Kidney glomerular epithelial cell (primary cell): ENCODE measurements at regions not wholly inside any gene's neighbourhood (a gene's known extent, or its start where the extent isn't known, plus 50 kb on each side); places are given as distances from the start of the nearest gene placed in this dataset.
"Not testable (repeated sequence)": the region's sequence is repeated elsewhere in the genome, so short reads cannot be mapped to it uniquely, and the experiment has no call there.

Experiments used
- DNase-seq: peaks from one replicate; lab custom pipeline; 2025; lab: John Stamatoyannopoulos, UW

GRCh38 chr13:105863300-105863920, 672.1 kb downstream of the EFNB2 start:
- DNase-seq = no peak

GRCh38 chr13:105848494-105848893, 687.0 kb downstream of the EFNB2 start:
- no peak for DNase-seq

- DNase-seq = peak; percentile 43
Observed at GRCh38 chr13:105847527-105848291, 687.8 kb downstream of the EFNB2 start.

DNA sequence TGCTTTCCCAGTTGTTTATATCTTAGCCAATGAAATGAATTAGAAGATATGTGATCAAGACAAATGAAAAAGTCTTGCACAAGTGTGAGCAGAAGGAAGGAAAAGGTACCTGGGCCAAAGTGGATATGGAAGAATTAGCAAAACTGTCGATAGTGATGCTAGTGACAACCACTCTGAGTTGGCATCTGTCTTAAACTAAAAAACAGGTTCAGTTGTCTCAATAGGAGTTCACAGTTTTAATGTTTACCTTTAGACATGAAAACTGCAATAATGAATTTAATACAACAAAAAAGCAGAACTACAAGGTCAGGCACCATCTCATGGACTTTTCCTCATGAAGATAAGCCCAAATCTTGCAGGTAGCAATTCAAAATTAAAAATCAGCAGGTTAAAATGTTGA, 688.5 kb downstream of the EFNB2 start:
- DNase-seq = no peak

GRCh38 chr13:105841286-105841685, 694.2 kb downstream of the EFNB2 start:
- no peak for DNase-seq

DNA sequence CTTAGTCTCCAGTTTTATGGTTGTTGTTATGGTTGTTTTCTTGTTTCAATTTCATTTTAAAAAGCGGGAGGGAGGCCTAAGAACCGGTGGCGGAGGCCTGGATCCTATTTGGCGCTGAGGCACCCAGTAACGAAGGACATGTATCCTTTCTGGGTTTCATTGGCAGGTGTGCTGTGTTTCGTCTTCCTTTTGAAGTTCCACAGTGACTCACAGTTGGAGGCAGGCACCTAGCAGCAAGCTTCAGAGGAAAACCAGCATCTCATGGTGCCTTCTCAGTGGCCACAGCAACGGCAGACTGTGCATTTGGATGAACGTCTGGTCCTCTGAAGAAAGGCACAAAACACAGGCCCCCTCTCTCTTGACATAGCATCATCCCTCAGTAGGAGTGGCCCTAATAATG, 697.2 kb downstream of the EFNB2 start:
- DNase-seq = no peak

DNA sequence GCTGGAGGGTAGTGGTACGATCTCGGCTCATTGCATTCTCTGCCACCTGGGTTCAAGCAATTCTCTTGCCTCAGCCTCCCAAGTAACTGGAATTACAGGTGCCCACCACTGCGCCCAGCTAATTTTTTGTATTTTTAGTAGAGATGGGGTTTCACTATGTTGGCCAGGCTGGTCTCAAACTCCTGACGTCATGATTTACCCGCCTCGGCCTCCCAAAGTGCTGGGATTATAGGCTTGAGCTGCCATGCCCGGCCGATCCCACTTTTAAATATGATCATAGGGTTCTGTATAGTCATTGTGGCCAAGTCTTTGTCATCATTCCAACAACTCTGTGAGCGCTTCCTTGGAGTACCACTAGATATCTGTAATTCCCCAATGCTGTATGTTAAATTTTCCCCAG, 698.2 kb downstream of the EFNB2 start:
- DNase-seq = not testable (repeated sequence)

- no peak for DNase-seq
Observed at GRCh38 chr13:105830821-105831220, 704.6 kb downstream of the EFNB2 start.

DNA sequence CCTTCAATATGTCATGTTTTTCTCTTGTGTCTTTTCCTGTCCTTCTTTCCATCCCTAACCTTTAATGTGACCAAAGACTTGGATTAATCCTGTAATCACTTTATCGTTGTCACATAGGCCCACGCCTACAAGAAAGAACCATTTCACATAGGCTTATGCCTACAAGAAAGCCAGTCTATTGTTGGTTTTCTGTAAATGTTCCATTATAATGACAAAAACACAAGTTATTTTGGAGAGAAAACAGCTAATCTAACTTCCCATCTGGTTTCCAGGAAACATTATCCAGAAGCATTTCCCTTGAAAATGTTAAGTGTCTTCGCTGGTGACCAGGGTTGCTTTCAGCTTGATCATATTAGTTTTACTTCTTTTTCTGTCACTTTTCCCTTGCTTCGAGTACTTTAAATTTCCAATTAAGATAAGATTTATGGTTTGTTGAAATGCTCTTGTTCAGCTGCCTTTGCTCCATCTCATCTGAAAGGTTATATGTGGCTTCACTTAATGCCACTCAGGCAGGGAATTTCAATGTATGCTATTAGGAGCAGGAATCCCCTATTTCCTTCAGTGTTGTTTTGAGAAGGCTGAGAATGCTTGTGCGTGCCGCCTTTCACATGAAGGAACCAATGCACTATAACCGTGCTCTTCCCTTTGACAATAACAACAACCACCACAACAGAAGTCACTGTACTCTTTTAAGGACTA, 708.2 kb downstream of the EFNB2 start:
- DNase-seq = no peak

DNA sequence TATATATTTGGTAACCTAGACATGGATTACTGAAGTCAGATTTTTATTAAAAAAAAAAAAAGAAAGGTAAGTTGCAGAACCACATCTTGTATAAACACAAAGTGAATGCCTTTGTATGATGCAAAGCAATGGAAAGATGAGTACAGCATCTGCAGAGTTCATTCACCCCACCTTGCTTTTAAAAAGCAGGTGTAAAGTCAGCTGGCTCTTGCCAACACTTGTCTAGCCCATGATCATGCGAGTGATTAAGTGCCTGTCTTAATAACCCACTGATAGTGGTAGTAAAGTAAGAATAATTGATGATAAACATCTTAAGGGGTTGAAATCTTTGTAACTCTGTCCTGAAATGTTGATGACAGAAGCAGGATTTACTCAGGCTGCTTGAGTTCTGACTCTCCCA, 710.4 kb downstream of the EFNB2 start:
- no peak for DNase-seq

- no peak for DNase-seq
Observed at GRCh38 chr13:105821337-105821736, 714.1 kb downstream of the EFNB2 start.

DNA sequence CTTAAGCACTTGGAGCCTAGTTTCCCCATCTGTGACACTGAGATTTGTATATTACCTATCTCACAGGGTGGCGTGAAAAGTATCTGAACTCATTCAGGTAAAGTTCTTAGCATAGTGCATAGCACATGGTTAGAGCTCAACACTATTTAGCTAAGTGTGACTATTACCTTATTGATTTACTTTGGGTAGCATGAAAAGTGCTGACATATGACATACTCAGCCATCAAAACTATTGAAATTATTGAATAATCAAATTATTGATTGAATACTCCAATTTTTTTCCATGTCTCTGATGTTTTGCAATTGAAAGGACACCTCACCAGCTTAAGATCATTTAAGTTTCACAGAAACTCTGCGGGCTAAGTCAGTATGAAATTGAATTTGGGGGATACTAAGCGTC, 715.0 kb downstream of the EFNB2 start:
- no peak for DNase-seq

GRCh38 chr13:105817498-105817897, 718.0 kb downstream of the EFNB2 start:
- DNase-seq = no peak

DNA sequence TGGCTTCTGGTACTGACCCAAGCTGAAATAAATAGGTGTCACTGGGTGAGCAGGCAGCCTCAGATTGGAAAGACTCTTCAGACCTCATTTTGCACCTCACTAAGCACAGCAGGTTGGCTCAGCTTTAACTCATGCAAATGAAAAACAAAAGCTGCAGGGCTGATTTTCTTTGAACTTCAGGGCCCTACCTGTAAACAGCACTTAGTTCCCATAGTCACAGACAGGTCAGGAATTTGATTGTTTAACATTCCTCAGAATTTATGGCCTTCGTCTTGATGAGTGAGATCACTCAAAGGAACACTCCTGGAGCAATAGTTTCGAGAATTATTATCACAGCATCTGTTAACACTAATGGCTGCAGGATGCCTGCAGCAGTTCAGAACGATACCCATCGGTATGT, 718.5 kb downstream of the EFNB2 start:
- peak; percentile 77 for DNase-seq

DNA sequence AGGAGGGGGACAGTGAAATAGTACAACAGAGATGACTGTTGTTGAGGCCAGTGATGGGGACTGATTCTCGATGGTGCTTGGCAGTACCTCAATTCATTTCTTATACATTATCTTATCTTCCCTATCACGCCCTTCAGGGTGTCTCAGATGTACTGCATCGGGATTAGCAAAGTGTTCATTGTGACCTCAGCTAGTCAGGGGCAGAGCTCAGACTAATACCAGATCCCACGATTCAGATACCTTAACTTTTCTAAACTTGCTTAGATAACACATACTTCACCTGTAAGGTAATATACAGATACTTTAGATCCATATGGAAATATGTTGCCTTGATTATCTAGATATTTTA, 720.6 kb downstream of the EFNB2 start:
- no peak for DNase-seq

GRCh38 chr13:105814219-105814901, 721.1 kb downstream of the EFNB2 start:
- DNase-seq = peak; percentile 26

- DNase-seq = peak; percentile 20
Observed at GRCh38 chr13:105806628-105806920, 728.9 kb downstream of the EFNB2 start.

GRCh38 chr13:105805892-105806627, 729.4 kb downstream of the EFNB2 start:
- no peak for DNase-seq

GRCh38 chr13:105804561-105805190, 730.8 kb downstream of the EFNB2 start:
- peak; percentile 40 for DNase-seq

- no peak for DNase-seq
Observed at GRCh38 chr13:105799155-105799554, 736.3 kb downstream of the EFNB2 start.

DNA sequence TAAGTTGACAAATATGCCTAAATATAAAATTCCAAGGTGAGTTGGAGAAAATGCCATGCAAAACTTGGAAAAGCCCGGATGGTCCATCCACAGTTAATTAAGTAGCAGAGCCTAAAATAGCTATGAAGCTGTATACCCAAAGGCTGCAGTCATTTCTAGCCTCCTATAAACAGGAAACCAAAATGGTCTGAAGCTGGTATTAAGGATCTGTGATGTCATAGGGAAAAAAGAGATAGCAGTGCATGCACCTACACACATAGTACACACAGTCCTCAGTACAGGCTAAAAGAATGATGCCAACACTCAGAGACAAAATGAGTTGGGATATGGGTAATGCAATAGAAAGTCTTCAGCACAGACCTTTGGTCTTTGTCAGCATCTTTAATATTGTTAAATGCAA, 736.9 kb downstream of the EFNB2 start:
- DNase-seq = no peak

- no peak for DNase-seq
Observed at GRCh38 chr13:105796081-105796480, 739.4 kb downstream of the EFNB2 start.
